ENCODE measurements at regions not wholly inside any gene's neighbourhood (a gene's known extent, or its start where the extent isn't known, plus 50 kb on each side); places are given as distances from the start of the nearest gene placed in this dataset.
"Not testable (repeated sequence)": the region's sequence is repeated elsewhere in the genome, so short reads cannot be mapped to it uniquely, and the experiment has no call there.

- Mint-ChIP-seq H3K4me3 (no peak overlapping the region), H3K27me3 (ENCODE audit: low read depth) (no peaks in the 10 kb centered on the region), H3K4me1 (ENCODE audit: low read depth) (no peaks in the 10 kb centered on the region), H3K27ac (no peak overlapping the region), H3K36me3 (ENCODE audit: low read depth) (no peaks in the 10 kb centered on the region), H3K9me3 (no peaks in the 10 kb centered on the region)
- DNase-seq (ENCODE audit: low spot score) = no peak
These were observed 59.7 kb upstream of the EDA2R start for GRCh38 chrX:66698273-66699204.

GRCh38 chrX:66692512-66692911 is 53.6 kb upstream of the EDA2R start:
- H3K4me1 Mint-ChIP-seq (ENCODE audit: low read depth); DNase-seq (ENCODE audit: low spot score); H3K4me3 Mint-ChIP-seq; H3K27me3 Mint-ChIP-seq (ENCODE audit: low read depth); H3K9me3 Mint-ChIP-seq; H3K36me3 Mint-ChIP-seq (ENCODE audit: low read depth); H3K27ac Mint-ChIP-seq: not testable (repeated sequence)

Data from T-helper 2 cell treated with Interferon-gamma antibody and Interleukin-4, amounts not matched to agents 5 μg/mL and 100 μg/mL, for 36 hours (primary cell).